ENCODE measurements at regions not wholly inside any gene's neighbourhood (a gene's known extent, or its start where the extent isn't known, plus 50 kb on each side); places are given as distances from the start of the nearest gene placed in this dataset.

- TF ChIP-seq, protein P1, sequence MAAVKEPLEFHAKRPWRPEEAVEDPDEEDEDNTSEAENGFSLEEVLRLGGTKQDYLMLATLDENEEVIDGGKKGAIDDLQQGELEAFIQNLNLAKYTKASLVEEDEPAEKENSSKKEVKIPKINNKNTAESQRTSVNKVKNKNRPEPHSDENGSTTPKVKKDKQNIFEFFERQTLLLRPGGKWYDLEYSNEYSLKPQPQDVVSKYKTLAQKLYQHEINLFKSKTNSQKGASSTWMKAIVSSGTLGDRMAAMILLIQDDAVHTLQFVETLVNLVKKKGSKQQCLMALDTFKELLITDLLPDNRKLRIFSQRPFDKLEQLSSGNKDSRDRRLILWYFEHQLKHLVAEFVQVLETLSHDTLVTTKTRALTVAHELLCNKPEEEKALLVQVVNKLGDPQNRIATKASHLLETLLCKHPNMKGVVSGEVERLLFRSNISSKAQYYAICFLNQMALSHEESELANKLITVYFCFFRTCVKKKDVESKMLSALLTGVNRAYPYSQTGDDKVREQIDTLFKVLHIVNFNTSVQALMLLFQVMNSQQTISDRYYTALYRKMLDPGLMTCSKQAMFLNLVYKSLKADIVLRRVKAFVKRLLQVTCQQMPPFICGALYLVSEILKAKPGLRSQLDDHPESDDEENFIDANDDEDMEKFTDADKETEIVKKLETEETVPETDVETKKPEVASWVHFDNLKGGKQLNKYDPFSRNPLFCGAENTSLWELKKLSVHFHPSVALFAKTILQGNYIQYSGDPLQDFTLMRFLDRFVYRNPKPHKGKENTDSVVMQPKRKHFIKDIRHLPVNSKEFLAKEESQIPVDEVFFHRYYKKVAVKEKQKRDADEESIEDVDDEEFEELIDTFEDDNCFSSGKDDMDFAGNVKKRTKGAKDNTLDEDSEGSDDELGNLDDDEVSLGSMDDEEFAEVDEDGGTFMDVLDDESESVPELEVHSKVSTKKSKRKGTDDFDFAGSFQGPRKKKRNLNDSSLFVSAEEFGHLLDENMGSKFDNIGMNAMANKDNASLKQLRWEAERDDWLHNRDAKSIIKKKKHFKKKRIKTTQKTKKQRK (IDR thresholded peaks at IDR 0.05; ENCODE audit: low read depth, low read length): no peak
- TF ChIP-seq MXI1 (IDR thresholded peaks at IDR 0.05; ENCODE audit: low read depth, low read length): no peak
- no peak for TF ChIP-seq KDM1A (IDR thresholded peaks at IDR 0.05; ENCODE audit: borderline replicate concordance)
- no peak for TF ChIP-seq SREBF2 (IDR thresholded peaks at IDR 0.05; ENCODE audit: low read length)
- TF ChIP-seq BCL3 (IDR thresholded peaks at IDR 0.05; ENCODE audit: borderline replicate concordance, insufficient read depth, low read depth, low read length, poor library complexity, severe bottlenecking): no peak
- TF ChIP-seq ZNF384 (IDR thresholded peaks at IDR 0.05; ENCODE audit: borderline replicate concordance, low read depth, low read length): no peak
- TF ChIP-seq BRCA1 (IDR thresholded peaks at IDR 0.05; ENCODE audit: low read depth, low read length): no peak
- no peak for TF ChIP-seq ZNF622 (IDR thresholded peaks at IDR 0.05)
Observed at GRCh38 chr3:8204853-8205650, 296.6 kb upstream of the LMCD1 start (continued).
